ENCODE measurements at regions not wholly inside any gene's neighbourhood (a gene's known extent, or its start where the extent isn't known, plus 50 kb on each side); places are given as distances from the start of the nearest gene placed in this dataset.
A peak's percentile ranks its signal among the peaks of the same experiment; 100 is the strongest.

DNA sequence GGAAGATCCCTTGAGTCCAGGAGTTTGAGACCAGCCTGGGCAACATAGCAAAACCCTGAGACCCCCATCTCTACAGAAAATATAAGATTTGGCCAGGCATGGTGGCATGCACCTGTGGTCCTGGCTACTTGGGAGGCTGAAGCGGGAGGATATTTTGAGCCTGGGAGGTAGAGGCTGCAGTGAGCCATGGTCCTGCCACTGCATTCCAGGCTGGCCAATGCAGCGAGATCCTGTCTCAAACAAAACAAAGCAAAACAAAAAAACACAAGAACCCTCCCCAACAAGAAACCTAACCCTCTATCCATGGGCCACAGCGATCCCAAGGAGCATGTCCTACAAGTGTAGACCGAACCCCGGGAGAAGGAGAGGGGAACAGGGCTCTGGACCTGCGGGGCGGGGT lies 133.3 kb downstream of the MGAT5B start:
- no peak for DNase-seq (ENCODE audit: low read depth in 2 of 2)

GRCh38 chr17:77002103-77003045 lies 134.2 kb downstream of the MGAT5B start:
- no peak for DNase-seq (ENCODE audit: low read depth in 2 of 2)

GRCh38 chr17:77003699-77004098 lies 135.5 kb downstream of the MGAT5B start:
- no peak for DNase-seq (ENCODE audit: low read depth in 2 of 2)

GRCh38 chr17:77006971-77007649 lies 133.7 kb upstream of the SEC14L1 start:
- DNase-seq (ENCODE audit: low read depth in 2 of 2): no peak

GRCh38 chr17:77009877-77010276 lies 130.9 kb upstream of the SEC14L1 start:
- DNase-seq (ENCODE audit: low read depth in 2 of 2): no peak

- no peak for DNase-seq (ENCODE audit: low read depth in 2 of 2)
These were observed 130.1 kb upstream of the SEC14L1 start for GRCh38 chr17:77010667-77011066.

DNA sequence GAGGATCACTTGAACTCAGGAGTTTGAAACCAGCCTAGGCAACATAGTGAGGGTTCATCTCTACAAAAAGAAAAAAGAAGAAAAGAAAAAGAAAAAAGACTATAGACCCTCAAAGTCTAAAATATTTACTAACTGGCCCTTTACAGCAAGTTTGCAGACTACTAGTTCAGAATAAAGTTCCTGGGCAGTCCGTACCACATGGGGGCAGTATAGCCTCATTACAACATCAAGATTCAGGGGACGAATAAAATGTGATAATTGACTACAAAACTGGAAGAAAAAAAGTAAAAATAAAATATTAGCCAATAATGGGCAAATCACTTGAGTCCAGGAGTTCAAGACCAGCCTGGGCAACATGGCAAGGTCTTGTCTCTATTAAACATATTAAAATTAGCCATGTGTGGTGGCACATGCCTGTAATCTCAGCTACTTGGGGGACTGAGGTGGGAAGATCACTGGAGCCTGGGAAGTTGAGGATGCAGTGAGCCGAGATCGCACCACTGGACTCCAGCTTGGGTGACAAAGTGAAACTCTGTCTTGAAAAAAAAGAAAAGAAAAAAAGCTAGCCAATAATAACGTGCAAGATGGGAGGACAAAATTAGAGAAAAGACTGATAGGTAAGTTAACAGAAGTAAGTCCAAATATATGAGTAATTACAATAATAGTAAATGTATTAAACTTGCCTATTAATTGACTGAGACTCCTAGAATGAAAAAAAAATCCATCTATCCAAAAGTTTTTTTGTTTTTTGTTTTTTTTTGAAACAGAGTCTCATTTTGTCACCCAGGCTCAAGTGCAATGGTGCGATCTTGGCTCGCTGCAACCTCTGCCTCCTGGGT lies 129.4 kb upstream of the SEC14L1 start:
- peak; percentile 29 to 47 for DNase-seq (ENCODE audit: low read depth in 2 of 2)

GRCh38 chr17:77018504-77018903 lies 122.3 kb upstream of the SEC14L1 start:
- DNase-seq (ENCODE audit: low read depth in 2 of 2): no peak

GRCh38 chr17:77019893-77020379 lies 120.8 kb upstream of the SEC14L1 start:
- no peak for DNase-seq (ENCODE audit: low read depth in 2 of 2)

- DNase-seq (ENCODE audit: low read depth in 2 of 2): no peak
These were observed 119.8 kb upstream of the SEC14L1 start for GRCh38 chr17:77020973-77021372.

- DNase-seq (ENCODE audit: low read depth in 2 of 2): no peak
These were observed 118.0 kb upstream of the SEC14L1 start for GRCh38 chr17:77022766-77023165.

- no peak for DNase-seq (ENCODE audit: low read depth in 2 of 2)
These were observed 115.0 kb upstream of the SEC14L1 start for GRCh38 chr17:77025781-77026180.

DNA sequence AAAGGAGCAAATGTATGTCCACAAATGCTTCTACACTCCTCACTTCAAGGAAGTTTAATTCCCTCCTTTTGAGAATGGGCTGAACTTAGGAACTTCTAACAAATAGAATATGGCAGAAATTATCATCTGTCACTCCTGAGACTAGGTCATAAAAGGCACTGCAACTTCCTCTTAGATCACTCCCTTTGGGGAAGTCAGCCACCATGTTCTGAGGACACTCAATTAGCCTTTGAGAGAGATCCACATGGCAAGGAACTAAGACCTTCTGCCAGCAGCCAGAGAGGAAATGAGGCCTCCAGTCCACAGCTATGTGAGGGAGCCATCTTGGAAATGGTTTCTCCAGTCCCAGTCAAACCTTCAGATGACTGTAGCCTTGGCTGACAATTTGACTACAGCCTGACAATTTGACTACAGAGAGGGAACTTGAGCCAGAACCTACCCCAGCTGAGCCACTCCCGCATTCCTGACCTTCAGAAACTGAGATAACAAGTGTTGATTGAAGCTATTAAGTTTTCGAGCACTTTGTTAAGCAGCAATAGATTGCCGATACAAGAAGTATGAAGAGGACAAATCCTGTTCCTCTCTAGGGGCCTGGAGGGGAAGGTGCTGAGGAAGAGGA lies 113.4 kb upstream of the SEC14L1 start:
- DNase-seq (ENCODE audit: low read depth in 2 of 2): no peak

DNA sequence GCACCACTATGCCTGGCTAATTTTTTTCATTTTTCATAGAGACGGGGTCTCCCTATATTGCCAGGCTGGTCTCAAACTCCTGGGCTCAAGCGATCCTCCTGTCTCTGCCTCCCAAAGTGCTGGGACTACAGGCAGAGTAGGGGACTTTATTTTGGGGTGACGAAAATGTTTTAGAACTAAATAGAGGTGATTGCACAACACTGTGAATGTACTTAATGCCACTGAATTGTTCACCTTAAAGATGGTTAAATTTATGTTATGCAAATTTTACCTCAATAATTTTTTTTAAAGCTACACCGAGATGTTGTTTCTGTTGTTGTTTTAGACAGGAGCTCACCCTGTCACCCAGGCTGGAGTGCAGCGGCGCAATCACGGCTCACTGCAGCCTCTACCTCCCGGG lies 111.9 kb upstream of the SEC14L1 start:
- DNase-seq (ENCODE audit: low read depth in 2 of 2): no peak

- DNase-seq (ENCODE audit: low read depth in 2 of 2): no peak
These were observed 107.8 kb upstream of the SEC14L1 start for GRCh38 chr17:77032929-77033328.

GRCh38 chr17:77033892-77034404 lies 106.8 kb upstream of the SEC14L1 start:
- DNase-seq (ENCODE audit: low read depth in 2 of 2): no peak

DNA sequence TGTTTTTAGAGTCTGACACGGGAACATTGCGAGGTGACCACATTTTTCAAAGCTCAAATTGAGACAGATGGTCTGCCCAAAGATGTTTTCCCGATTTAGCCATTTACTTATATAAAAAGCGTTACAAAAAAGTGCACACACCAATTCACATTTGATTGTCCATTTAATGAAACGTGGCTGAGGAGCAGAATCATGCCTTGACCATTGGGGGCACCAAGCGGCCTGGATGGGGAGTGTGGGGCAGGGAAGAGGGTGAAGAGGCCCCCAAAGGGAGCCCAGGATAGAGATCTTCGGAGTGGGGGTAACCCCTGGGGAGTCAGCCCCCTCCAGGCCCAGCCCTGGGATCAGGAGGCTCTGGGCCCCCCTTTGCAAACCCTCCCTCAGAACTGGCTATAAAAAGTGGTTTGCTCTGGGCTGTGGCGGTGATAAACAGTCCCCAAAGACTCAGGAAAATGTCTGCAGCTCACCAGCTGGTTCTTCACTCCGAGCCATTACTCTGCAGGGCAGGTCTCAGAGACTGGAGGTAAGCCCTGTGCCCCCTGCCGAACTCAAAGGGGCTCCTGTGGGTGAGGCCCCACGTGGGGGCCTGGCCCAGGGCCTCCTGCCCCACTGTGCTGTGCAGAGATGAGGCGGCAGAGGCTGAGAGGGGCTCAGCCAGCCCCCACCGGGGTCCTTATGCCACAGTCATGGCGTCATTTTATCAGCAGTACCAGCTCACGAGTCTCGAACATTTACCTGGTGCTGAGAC lies 105.9 kb upstream of the SEC14L1 start:
- DNase-seq (ENCODE audit: low read depth in 2 of 2): no peak

DNA sequence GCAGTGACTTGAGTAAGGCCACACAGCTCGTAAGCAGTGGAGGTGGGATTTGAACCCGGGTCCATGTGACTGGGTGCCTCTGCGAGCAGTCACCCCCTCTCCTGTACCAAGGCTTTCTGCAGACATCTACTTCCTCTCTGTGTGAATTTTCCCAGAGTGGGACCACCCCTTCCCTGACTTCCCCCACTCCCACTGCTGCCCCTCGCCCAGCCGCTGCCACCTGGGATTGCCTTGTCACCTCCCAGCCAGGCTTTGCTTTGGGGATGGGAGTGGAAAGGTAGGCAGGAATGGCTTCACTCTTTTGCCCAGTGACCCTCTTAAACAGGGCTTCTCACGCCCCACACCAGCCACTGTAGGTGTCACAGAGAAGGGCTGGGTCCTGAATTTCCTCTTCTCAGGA lies 105.2 kb upstream of the SEC14L1 start:
- DNase-seq (ENCODE audit: low read depth in 2 of 2): no peak

- DNase-seq (ENCODE audit: low read depth in 2 of 2): no peak
These were observed 104.5 kb upstream of the SEC14L1 start for GRCh38 chr17:77036136-77036840.

DNA sequence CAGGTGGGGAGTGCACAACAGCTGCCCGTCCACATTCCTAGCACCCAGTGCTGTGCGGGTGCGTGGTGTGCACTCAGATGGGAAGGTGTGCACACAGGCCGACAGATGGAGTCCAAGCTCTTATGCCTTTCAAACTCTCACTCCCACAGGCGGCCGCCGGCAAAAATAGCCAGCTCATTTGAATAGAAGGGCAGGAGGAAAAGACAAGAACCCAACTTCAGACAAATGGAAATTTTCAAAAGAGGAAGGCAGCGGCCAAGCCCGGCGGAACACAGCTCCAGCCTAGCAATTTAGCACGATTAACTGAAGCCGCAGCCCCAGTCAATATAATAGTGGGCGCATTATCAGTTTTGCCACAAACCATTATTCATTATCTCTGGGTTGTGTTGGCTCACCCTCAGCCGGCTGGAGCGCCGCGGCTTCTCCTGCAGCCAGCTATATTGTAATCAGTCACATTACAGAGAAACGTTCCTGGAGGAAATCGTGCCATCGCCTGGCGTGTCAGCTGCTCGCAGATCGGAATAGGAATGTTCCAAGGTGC lies 103.9 kb upstream of the SEC14L1 start:
- DNase-seq (ENCODE audit: low read depth in 2 of 2): no peak

Measured in activated CD4-positive, alpha-beta T cell treated with anti-CD3 and anti-CD28 coated beads for 24 hours (primary cell).